ENCODE measurements at regions not wholly inside any gene's neighbourhood (a gene's known extent, or its start where the extent isn't known, plus 50 kb on each side); places are given as distances from the start of the nearest gene placed in this dataset.
"Not testable (repeated sequence)": the region's sequence is repeated elsewhere in the genome, so short reads cannot be mapped to it uniquely, and the experiment has no call there.

DNA sequence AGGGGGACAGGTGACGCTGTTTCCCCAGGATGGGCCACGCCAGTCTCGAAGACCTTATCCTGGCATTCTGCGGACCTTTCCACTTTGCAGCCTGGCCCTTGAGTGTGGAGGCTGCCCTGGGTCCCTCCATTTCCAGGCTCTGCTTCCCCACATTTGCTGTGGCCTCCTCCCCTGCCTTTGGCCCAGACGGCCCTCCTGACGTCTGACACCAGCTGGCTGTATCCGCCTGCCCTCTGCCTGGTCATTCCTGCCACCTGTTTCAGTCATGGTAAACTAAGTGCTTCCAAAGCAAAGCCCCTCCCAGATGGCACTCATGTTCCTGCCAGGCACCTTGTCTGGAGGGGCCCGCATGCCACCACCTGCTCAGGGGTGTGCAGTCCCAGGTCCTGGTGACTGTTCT is 95.1 kb downstream of the ASB1 start:
- no peak for DNase-seq

DNA sequence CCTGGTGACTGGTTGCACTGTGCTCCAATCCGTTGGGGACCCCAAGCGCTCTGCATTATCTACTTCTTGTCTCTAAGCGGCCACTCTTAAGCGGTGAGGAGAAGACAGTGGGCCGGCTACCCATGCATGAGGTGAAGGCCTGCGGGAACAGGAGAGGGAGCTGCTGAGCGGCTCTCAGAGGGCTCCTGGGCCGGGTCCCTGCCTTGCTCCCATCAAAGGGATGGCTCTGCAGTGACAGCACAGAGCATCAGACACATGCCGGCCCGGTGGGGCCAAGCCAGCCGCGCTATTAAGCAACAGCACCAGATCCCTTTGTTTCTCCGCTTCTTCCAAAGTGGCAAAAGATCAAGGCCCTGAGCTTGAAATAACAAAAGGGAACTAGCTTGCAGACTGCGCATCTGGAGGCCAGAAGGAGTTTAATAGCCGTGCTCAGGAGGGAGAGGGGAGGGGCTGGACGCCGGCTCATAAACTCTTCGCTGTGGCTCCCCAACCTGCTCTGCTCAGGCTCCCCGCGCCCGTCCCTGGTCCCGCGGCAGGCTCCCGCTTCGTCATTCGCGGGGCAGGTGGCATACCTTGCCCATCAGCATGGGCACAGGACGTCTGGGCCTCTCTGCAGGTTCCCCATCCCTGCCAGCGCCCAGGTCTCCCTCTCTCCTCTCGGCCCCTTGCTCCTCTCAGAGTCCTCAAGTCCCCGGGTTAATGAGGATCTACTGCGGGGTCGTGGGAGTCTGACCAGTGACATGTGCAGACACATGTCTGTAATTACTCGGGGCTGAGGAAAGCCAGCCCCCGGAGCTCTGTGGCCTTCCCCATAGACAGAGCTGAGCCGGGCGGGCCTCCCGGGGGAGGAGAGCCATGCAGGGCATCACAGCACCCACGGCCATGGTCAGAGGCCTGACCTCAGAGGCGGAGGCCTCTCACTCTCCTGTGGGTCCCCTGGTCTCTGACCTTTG is 96.7 kb downstream of the ASB1 start:
- DNase-seq: no peak

DNA sequence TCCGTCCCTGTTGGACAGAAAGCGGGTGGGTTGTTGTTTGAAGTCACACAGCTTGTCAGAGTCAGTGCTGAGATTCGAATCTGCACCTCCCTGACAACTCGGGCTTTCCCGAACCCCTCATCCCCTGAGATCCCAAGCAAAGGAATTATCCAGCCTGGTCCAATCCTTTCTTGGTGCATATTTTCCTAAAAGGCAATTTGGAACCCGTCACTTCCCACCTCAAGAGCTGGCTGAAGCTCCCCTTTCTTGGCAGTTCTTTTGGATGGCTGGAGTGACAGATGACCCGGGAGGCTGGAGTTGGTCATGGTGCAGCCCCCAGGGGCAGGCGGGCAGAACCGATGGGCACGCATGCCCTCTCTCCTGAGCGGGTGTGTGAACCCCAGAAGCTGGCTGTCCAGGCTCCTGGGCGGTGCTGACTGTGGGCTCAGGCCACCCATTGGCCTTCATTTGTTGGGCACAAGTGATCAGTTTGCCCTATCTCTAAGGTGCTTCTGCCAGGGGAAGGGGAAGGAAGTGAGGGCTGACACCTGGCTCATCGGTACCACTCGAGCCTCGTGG is 97.8 kb downstream of the ASB1 start:
- no peak for DNase-seq

DNA sequence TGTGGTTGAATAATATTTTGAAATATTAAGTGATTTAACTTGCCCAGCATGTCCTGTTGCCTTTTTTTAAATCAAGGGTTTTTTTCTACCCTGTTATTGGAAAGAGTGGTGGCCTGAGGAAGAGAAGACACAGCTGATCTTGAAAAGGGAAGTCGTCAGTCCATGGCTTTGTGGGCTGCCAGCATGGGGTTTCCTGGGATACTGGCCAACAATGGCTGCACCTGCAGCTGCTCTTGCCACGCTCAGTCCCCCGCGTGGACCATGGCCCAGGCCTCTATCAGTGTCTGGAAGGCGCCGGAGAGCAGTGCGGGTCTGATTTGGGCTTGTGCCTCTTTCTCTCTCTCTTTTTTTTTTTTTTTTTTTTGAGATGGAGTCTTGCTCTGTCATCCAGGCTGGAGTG is 99.3 kb downstream of the ASB1 start:
- DNase-seq: peak; percentile 23

DNA sequence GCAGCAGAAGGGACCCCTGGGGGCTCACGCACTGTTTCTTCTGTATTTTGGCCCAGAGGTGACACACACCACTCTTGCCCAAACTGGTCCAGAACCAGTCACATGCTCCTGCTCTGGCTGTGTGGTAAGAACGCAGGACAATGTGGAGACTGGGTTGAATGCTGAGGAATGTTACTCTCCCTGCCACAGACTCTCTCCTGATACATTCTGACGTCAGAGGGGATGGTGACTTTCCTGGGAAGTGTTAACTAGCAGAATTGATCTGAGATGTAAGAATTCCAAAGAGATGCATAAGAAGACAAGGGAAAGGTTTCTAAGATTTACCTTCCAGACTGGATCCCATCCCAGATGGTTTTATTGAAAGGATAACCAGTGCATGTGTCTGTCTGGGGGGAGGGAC is 100.8 kb downstream of the ASB1 start:
- DNase-seq: no peak

DNA sequence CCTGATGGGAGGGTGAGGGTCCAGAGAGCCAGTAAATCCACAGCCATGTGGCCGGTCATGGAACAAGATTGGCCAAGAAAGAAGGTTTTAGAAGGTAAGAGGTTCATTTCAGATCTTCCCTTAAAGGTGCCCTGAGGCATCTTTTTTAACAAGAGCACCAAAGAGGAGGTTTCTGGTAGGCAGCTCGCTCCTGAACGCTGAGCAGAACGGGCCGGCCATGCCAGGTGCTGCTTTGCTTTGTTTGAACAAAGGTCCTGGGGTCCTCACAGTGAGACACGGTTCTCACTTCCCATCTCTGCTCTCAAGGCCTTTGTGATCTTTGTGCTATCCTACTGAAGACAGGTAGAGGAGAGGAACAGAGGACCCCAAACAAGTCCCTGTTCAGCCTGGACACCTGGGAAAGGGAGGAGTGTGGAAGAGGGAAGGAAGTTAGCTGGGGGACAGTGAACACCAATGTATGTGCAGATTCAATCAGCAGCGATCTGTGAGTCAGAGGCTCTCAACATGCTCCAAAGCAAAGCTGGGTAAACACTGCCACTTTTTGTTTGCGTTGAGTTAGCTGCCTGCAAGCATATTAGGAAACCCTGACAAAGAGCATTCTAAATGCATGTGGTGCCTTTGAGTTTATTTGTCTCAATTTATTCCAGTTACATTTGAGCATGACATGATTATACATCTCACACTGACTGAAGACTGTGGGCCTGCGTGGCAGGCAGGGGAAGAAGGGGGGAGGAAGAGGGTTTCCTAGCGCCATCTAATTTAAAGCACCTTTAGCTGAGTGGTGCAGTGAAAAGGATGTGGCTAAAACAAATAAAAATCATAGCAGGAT is 102.4 kb downstream of the ASB1 start:
- DNase-seq: peak; percentile 62

DNA sequence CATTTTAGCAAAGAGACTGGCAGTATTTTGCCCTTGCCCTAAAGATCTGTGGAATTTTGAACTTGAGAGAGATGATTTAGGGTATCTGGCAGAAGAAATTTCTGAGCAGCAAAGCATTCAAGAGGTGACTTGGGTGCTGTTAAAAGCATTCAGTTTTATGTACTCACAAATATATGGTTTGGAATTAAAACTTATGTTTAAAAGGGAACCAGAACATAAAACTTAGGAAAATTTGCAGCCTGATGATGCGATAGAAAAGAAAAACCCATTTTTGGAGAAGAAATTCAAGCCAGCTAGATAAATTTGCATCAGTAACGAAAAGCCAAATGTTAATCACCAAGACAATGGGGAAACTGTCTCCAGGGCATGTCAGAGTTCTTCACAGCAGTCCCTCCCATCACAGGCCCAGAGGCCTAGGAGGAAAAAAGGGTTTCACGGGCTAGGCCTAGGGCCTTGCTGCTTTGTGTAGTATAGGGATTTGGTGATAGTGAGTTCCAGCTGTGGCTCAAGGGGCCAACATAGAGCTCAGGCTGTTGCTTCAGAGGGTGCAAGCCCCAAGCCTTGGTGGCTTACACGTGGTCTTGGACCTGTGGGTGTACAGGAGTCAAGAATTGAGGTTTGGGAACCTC is 104.4 kb downstream of the ASB1 start:
- DNase-seq: not testable (repeated sequence)

DNA sequence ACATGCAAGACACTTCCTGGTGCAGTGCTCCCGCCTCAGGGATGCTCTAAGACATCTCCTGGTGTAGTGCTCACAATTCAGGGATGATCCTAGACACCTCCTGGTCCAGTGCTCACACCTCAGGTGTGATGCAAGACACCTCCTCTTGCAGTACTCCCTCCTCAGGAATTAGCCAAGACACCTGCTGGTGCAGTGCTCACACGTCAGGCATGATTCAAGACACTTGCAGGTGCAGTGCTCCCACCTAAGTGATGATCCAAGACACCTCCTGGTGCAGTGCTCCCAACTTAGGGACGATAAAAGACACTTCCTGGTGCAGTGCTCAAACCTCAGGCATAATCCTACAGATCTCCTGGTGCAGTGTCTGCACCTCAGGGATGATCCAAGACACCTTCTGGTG is 117.0 kb downstream of the ASB1 start:
- not testable (repeated sequence) for DNase-seq

DNA sequence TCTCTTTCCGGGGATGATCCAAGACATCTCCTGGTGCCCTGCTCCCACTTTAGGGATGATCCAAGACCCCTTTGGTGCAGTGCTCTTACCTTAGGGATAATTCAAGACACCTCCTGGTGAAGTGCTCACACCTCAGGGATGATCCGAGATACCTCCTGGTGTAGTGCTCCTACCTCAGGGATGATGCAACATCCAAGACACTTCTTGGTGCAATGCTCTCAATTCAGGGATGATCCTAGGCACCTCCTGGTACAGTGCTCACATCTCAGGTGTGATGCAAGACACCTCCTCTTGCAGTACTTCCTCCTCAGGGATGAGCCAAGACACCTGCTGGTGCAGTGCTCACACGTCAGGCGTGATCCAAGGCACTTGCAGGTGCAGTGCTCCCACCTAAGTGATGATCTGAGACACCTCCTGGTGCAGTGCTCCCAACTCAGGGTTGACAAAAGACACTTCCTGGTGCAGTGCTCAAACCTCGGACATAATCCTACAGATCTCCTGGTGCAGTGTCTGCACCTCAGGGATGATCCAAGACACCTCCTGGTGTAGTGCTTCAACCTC is 122.3 kb downstream of the ASB1 start:
- no peak for DNase-seq

DNA sequence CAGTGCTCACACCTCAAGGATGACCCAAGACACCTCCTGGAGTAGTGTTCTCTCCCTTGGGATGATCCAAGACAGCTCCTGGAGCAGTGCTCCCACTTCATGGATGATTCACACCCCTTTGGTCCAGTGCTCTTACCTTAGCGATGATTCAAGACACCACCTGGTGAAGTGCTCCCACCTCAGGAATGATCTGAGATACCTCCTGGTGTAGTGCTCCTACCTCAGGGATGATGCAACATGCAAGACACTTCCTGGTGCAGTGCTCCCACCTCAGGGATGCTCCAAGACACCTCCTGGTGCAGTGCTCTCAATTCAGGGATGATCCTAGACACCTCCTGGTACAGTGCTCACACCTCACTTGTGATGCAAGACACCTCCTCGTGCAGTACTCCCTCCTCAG is 123.1 kb downstream of the ASB1 start:
- no peak for DNase-seq

DNA sequence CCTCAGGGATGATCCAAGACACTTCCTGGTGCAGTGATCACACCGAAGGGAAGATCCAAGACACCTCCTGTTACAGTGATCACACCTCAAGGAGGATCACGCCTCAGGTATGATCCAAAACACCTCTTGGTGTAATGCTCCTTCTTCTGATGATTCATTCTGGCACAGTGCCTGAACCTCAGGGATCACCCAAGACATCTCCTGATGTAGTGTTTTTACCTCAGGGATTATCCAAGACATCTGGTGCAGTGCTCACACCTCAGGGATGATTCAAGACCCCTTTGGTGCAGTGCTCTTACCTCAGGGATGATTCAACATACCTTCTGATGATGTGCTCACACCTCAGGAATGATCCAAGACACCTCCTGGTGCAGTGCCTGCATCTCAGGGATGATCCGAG is 124.4 kb downstream of the ASB1 start:
- no peak for DNase-seq

DNA sequence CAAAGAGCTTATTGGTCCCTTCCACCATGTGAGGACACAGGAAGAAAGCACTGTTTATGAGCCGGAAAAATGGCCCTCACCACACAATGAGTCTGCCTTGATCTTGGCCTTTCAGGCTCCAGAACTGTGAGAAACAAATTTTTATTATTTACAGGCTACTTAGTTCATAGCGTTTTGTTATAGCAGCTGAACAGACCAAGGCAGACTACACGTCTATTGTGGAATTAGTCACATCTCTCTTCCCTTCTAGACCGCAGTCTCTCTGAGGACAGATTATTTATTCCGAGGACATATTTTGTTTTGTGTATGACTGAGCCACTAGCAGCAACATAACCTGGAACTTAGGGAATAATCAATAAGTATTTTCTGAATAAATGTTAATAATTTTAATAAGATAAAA is 125.5 kb downstream of the ASB1 start:
- no peak for DNase-seq

DNA sequence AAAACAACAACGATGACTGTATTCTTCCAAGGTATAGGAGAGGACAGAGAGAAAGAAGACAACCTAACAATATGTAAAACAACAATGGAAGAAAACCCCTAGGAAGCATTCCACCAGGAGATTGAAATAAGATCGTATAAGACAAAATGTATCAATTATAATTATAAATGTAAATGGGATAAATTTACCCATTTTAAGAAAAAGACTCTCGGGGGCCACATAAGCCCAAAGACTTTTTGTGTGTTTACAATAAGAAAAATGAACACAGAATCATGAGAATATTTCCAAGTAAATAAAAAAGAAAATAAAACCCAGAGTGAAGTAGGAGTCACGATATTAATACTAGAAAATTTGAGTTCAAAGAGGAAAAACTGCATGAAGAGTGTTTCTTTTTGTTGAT is 126.4 kb downstream of the ASB1 start:
- no peak for DNase-seq

DNA sequence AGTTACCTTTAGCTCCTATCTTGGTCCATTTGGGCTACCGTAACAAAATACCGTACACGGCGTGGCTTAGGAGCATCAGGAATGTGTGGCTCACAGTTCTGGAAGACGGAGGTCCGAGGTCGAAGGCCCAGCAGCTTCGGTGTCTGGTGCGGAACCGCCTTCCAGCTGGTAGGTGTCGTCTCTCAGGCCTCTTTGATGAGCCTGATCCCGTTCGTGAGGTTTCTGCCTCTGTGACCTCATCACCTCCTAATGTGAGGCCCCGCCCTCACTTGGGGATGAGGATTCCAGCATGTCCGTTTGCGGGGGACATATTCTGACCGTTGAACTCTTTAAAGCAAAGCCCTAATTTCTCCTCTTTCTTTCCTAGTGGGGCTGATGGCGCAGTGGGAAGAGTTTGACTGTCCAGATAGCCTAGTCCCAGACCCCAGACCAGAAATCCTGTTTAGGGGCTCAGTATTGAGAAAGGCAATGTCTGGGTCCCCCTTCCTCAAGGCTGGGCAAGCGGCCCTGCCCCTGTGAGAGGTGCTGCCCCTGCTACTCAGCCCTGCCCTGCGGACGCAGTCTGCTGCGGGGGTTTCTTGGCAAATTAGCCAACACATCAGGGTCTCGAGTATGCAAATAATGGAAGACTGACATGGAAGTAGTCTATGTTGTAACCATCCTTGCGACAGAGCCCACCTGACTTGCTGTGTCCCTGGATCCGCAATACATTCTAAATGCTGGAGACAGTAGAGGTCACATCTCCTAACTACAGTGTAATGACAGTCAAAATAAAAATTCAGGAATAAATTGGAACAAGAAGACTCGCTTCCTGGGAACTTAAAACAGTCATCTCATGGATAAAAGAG is 128.0 kb downstream of the ASB1 start:
- no peak for DNase-seq

DNA sequence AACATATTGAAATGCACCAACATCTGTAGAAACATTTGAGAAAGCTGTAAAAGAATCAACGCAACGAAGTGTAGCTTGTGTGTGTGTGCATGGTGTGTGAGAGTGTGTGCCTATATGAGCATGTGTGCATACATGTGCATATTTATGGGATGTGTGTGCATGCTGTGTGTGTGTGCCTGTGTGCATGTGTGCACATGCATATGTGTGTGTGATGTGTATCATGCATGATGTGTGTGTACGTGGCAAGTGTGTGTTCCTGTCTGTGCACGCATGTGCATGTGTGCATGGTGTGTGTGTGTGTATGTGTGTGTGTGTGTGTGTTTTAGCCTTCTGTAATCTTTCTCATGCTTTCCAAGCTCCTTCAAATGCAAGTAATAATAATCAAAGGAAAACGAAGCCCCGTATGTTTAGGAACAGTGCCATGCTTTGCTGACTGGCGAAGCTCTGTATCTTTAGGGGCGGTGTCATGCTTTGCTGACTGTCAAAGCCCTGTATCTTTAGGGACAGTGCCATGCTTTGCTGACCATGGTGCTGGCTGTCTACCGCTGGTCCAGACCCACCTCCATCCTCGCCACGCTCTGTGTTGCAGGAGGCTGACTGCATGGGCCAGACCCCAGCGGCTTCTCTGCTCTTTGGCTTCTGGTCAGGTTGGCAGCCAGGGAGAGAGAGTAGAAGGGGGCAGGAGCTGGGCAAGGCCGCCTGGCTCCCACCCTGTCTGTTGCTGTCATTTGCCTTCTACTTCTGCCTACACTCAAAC is 129.2 kb downstream of the ASB1 start:
- no peak for DNase-seq

DNA sequence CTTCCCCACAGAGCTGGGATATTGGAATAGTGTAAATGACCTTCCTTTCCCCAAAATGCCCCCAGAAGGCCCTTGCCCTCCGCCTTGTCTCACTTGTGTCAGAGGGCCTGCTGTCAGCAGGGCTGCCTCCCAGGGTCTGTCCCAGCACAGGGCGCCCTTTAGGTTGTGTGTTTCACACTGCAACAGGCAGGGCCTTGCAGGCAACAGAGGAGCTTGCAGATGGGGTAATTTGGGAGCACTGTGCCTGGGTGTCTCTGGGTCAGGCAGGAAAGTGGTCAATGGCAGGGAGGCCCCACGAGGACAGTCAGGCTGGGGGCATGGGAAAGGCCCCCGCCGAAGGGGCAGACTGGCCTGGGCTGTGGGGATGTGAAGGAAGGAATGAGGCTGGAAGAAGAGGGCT is 130.7 kb downstream of the ASB1 start:
- no peak for DNase-seq

DNA sequence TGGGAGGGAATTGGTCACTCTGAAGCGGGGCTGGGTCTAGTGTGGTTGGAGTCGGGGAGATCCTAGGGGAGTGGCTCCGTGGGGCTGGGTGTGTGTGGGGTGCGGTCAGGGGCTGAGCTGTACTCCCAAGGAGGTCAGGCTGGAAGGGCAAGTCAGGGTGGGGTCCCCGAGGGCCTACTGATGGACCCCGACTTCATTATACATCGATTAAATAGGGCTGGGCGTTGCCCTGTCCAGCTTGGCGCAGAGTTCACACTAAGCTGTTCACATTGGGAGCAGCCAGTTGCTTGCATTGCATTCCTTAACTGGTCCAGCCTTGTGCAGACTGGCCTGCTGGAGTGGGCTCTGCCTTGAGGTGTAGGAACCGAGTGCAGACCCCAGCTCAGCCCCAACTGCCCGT is 131.2 kb downstream of the ASB1 start:
- DNase-seq: no peak

DNA sequence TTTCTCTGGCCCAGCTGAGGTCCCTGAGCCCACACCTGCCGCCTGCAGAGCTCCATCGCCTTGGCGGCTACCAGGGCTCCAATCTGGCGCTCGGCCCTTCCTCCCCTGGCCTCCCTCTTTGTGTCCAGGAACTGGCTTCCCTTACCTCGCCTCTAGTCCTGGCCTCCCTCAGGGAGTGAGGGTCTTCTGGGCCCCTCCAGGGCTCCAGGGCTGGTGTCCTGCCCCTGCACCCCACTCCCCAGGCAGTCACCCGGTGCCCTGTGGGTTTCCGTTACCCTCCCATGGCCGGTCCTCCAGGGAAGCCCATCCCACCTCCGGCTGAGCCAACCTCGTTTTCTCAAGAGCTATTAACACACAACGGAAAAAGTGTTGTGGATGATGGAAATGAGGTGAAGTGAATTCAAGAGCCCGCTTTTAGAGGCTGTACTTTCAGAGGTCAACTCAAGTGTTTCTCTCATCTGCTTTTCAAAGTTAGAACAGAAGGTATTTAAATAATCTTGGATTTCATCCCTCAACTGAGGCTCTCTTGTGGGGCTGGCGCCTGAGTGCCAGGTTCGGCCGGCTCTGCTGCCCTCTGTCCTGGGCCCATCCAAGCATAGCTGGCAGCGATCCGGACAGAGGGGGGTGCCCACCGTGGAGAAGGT is 131.9 kb downstream of the ASB1 start:
- no peak for DNase-seq

DNA sequence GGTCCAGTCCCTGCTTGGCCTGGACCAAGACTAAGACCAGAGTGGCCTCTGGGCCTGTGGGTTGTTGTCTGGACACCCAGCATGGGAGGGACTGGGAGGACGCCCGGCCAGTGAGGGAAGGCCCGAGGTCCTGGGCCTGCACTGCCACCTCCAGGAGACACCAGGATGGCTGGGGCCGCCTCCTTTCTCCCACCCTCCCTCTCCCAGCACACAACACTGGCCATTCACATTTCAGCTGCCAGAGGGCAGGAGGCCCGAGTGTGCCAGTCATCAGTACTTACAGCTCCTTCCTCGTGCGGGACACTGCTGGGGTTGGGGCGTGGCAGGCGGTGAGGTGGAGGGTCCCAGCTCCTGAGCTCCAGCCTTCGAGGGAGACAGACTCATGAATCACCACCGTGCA is 133.5 kb downstream of the ASB1 start:
- no peak for DNase-seq

DNA sequence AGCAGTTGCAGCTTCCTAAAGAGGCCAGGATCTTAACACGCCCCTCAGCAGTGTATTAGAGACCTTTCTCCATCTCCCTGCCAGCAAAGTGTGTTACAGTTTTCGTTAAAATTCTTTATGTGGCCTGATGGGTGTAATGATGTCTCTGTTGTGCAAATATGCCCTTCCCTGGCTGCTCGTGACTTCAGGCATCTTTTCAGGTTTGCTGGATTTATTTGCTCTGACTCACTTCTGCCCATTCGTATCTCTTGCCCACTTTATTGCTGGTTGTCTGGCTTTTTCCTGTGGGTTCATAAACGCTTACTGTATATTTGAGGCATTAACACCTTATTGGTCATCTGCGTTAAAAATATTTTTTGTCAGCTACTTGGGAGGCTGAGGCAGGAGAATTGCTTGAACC is 134.5 kb downstream of the ASB1 start:
- no peak for DNase-seq

DNA sequence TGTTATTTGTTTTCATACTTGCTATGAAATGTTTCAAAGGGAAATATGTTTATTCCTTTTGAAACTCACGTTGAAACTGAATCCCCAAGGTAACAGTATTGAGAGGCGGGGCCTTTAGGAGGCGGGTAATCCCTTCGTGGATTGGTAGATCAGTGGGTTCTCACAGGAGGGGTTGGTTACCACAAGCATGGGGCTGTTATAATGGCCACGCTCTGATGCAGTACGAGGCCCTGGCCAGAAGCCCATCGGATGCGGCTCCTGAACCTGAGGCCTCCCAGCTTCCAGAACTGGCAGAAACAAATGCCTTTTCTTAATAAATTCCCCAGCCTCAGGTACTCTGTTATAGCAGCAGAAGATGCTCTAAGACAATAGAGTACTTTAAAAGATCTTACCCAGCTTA is 135.7 kb downstream of the ASB1 start:
- no peak for DNase-seq

Data from NCI-H1092 (cell line).